ENCODE measurements at regions not wholly inside any gene's neighbourhood (a gene's known extent, or its start where the extent isn't known, plus 50 kb on each side); places are given as distances from the start of the nearest gene placed in this dataset.

GRCh38 chr3:88307666-88308065 is 157.9 kb downstream of the C3orf38 start:
- no peak overlapping the region for H3K27ac ChIP-seq
- no peaks in the 10 kb centered on the region for H3K27me3 ChIP-seq
- TF ChIP-seq POLR2A (IDR thresholded peaks at IDR 0.05) = no peak
- TF ChIP-seq CTCF (IDR thresholded peaks at IDR 0.05) = no peak
- no peak overlapping the region for H3K4me3 ChIP-seq
- intact Hi-C loops (cut with DNase I; ENCODE audit: low total_unique reads) = no loop called here
- H3K4me1 ChIP-seq = no peaks in the 10 kb centered on the region
- H3K9me3 ChIP-seq = no peaks in the 10 kb centered on the region
- no peaks in the 10 kb centered on the region for H3K36me3 ChIP-seq
- no peak for DNase-seq

GRCh38 chr3:88311826-88312225 is 162.1 kb downstream of the C3orf38 start:
- H3K27me3 ChIP-seq = no peaks in the 10 kb centered on the region
- H3K27ac ChIP-seq = no peak overlapping the region
- H3K4me3 ChIP-seq = no peak overlapping the region
- TF ChIP-seq CTCF (IDR thresholded peaks at IDR 0.05) (no peak), POLR2A (IDR thresholded peaks at IDR 0.05) (no peak)
- DNase-seq = no peak
- no peaks in the 10 kb centered on the region for H3K36me3 ChIP-seq
- H3K4me1 ChIP-seq = no peaks in the 10 kb centered on the region
- intact Hi-C loops (cut with DNase I; ENCODE audit: low total_unique reads) = no loop called here
- no peaks in the 10 kb centered on the region for H3K9me3 ChIP-seq

- H3K27me3 ChIP-seq = no peaks in the 10 kb centered on the region
Measured at GRCh38 chr3:88312256-88312655, 162.5 kb downstream of the C3orf38 start.

GRCh38 chr3:88318067-88318466 is 168.3 kb downstream of the C3orf38 start:
- TF ChIP-seq CTCF (IDR thresholded peaks at IDR 0.05) (no peak), POLR2A (IDR thresholded peaks at IDR 0.05) (no peak)
- no peaks in the 10 kb centered on the region for H3K27me3 ChIP-seq
- no peaks in the 10 kb centered on the region for H3K36me3 ChIP-seq
- no peaks in the 10 kb centered on the region for H3K9me3 ChIP-seq
- intact Hi-C loops (cut with DNase I; ENCODE audit: low total_unique reads) = no loop called here
- no peaks in the 10 kb centered on the region for H3K4me1 ChIP-seq
- no peak overlapping the region for H3K27ac ChIP-seq
- no peak overlapping the region for H3K4me3 ChIP-seq
- DNase-seq = no peak

More at GRCh38 chr3:88312256-88312655, 162.5 kb downstream of the C3orf38 start:
- intact Hi-C loops (cut with DNase I; ENCODE audit: low total_unique reads) = no loop called here
- Histone ChIP-seq H3K4me3 (no peak overlapping the region), H3K9me3 (no peaks in the 10 kb centered on the region), H3K27ac (no peak overlapping the region), H3K4me1 (no peaks in the 10 kb centered on the region), H3K36me3 (no peaks in the 10 kb centered on the region)
- no peak for DNase-seq
- no peak for TF ChIP-seq CTCF (IDR thresholded peaks at IDR 0.05)
- TF ChIP-seq POLR2A (IDR thresholded peaks at IDR 0.05) = no peak

GRCh38 chr3:88321363-88322050 is 171.7 kb downstream of the C3orf38 start:
- Histone ChIP-seq H3K27me3 (no peaks in the 10 kb centered on the region), H3K9me3 (no peaks in the 10 kb centered on the region), H3K27ac (no peak overlapping the region), H3K36me3 (no peaks in the 10 kb centered on the region), H3K4me1 (no peaks in the 10 kb centered on the region), H3K4me3 (no peak overlapping the region)
- intact Hi-C loops (cut with DNase I; ENCODE audit: low total_unique reads) = no loop called here
- TF ChIP-seq CTCF (IDR thresholded peaks at IDR 0.05) = no peak
- TF ChIP-seq POLR2A (IDR thresholded peaks at IDR 0.05) = no peak
- no peak for DNase-seq

Data from uterus (tissue), 3 donors.